ENCODE measurements at regions not wholly inside any gene's neighbourhood (a gene's known extent, or its start where the extent isn't known, plus 50 kb on each side); places are given as distances from the start of the nearest gene placed in this dataset.

DNA sequence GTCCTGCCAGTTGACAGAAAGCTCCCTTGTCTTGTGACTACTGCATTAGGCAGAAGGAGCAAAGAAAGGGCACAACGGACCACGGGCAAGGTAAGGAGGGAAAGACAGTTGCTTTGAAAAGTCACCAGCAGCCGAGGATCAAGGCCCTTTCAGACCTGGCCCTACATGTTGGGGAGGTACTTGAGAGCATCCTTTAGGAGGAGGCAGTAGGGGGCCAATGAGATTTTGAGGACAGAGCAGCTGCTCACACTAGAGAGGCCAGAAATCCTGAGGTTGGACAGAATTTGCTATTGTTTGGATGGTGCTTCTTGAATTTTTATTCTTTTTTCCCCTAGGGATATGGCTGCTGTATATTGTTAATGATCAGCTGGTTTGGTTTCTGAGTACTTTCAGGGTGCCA is 135.5 kb upstream of the PZP start:
- H3K27me3 ChIP-seq (ENCODE audit: insufficient read depth), result no peaks in the 10 kb centered on the region
- POLR2A ChIA-PET, result no interaction called here
- H3K9me2 ChIP-seq, result no peaks in the 10 kb centered on the region
- WGBS (ENCODE audit: low lambda C conversion rate), result 37% methylated on average over 3 of the region's 3 CpGs
- no peaks in the 10 kb centered on the region for H3K9me3 ChIP-seq
- H3K9ac ChIP-seq, result no peak overlapping the region
- no peak overlapping the region for H3K4me2 ChIP-seq
- no peaks in the 10 kb centered on the region for H3K79me2 ChIP-seq (ENCODE audit: insufficient read depth)
- DNase-seq, result no peak
- H3K4me3 ChIP-seq (ENCODE audit: low read depth in 2 of 2, low read length in 1 of 2), result no peak overlapping the region
- no peaks in the 10 kb centered on the region for H3F3A ChIP-seq (replicated peaks; ENCODE audit: insufficient read depth)
- no peaks in the 10 kb centered on the region for H3K4me1 ChIP-seq (ENCODE audit: control insufficient read depth in 1 of 2, insufficient read depth in 2 of 2, low read depth in 1 of 2, low read length in 1 of 2)
- CTCF ChIA-PET, result interaction anchor here (0.8 to 0.9 kb wide), 2 partner anchors 9 to 126 kb away, joined by 3 read pairs; no protein-coding TSS in a partner anchor
- TF ChIP-seq SIN3A (IDR thresholded peaks at IDR 0.05; ENCODE audit: borderline replicate concordance, low read depth, low read length), result no peak
- TF ChIP-seq POLR2AphosphoS5 (IDR thresholded peaks at IDR 0.05; ENCODE audit: low read depth, low read length), result no peak
- TF ChIP-seq, protein P1, sequence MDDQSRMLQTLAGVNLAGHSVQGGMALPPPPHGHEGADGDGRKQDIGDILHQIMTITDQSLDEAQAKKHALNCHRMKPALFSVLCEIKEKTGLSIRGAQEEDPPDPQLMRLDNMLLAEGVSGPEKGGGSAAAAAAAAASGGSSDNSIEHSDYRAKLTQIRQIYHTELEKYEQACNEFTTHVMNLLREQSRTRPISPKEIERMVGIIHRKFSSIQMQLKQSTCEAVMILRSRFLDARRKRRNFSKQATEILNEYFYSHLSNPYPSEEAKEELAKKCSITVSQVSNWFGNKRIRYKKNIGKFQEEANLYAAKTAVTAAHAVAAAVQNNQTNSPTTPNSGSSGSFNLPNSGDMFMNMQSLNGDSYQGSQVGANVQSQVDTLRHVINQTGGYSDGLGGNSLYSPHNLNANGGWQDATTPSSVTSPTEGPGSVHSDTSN (IDR thresholded peaks at IDR 0.05), result no peak
- no peak for TF ChIP-seq TAF1 (IDR thresholded peaks at IDR 0.05; ENCODE audit: borderline replicate concordance, low read depth, low read length)
- no peak for TF ChIP-seq MXI1 (IDR thresholded peaks at IDR 0.05; ENCODE audit: low read depth, low read length)
- TF ChIP-seq TEAD4 (IDR thresholded peaks at IDR 0.05; ENCODE audit: borderline replicate concordance, insufficient read depth), result no peak
- no peak for TF ChIP-seq FOXM1 (IDR thresholded peaks at IDR 0.05; ENCODE audit: low read depth)
- no peak for TF ChIP-seq NRF1 (IDR thresholded peaks at IDR 0.05; ENCODE audit: low read depth, low read length)
- TF ChIP-seq, protein P2, sequence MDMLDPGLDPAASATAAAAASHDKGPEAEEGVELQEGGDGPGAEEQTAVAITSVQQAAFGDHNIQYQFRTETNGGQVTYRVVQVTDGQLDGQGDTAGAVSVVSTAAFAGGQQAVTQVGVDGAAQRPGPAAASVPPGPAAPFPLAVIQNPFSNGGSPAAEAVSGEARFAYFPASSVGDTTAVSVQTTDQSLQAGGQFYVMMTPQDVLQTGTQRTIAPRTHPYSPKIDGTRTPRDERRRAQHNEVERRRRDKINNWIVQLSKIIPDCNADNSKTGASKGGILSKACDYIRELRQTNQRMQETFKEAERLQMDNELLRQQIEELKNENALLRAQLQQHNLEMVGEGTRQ (IDR thresholded peaks at IDR 0.05; ENCODE audit: borderline replicate concordance, low read depth, low read length), result no peak
- no peak overlapping the region for H2AFZ ChIP-seq (ENCODE audit: low read depth)
- H4K20me1 ChIP-seq (ENCODE audit: insufficient read depth), result no peaks in the 10 kb centered on the region
- H3K36me3 ChIP-seq (replicated peaks in 1 of 2; ENCODE audit: control insufficient read depth in 1 of 2, insufficient read depth in 2 of 2, low read length in 1 of 2), result no peaks in the 10 kb centered on the region
- H3K27ac ChIP-seq (ENCODE audit: low read depth in 2 of 2, low read length in 1 of 2), result no peak overlapping the region

DNA sequence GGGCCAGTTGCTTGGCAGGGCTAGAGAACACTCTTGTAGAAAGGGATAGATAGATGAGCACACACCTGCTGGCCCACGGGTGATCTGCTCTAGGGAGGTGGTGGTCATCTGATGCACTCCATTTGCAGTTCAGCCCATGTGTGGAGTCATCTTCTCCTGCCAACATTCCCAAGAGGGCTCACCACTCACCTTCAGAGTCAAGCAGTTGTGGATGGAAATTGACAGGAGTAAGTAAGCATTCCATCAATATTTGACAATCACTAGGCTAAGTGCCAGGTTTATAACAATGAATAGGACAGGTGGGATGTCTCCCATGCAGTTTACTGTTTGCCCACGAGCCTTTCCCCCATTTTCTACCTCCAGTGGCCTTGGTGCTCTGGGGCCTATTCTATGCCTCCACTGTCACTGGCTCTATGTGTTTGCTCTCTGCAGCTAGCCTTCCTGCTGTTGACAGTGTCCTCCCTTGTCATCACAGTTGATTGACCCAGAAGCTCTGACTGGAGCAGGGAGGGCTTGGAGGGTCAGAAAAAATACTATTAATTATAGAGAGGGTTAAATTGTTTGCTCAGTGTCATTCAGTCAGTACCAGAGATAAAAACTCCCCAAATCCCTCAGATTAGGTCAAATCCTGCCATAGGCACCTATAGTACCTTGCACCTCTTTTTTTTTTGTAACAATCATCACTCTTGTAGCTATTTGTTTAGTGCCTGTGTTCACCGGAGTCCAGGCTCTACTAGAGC is 134.6 kb upstream of the PZP start:
- no peaks in the 10 kb centered on the region for H3K27me3 ChIP-seq (ENCODE audit: insufficient read depth)
- H3K4me2 ChIP-seq, result no peak overlapping the region
- no peak overlapping the region for H3K9ac ChIP-seq
- ChIA-PET POLR2A (no interaction called here), CTCF (interaction anchor here (1.1 to 4.6 kb wide), 2 partner anchors 12 to 126 kb away, joined by 3 to 38 read pairs; no protein-coding TSS in a partner anchor)
- H3F3A ChIP-seq (replicated peaks; ENCODE audit: insufficient read depth), result no peaks in the 10 kb centered on the region
- TF ChIP-seq NFIC (IDR thresholded peaks at IDR 0.05; ENCODE audit: borderline replicate concordance), result no peak
- no peak for TF ChIP-seq EZH2phosphoT487 (IDR thresholded peaks at IDR 0.05; ENCODE audit: borderline replicate concordance, low read depth)
- no peak for TF ChIP-seq TAF1 (IDR thresholded peaks at IDR 0.05; ENCODE audit: borderline replicate concordance, low read depth, low read length)
- no peak for TF ChIP-seq FOXJ3 (CRISPR knock-in tag; IDR thresholded peaks at IDR 0.05)
- TF ChIP-seq RCOR1 (IDR thresholded peaks at IDR 0.05; ENCODE audit: low read length), result no peak
- TF ChIP-seq RAD21 (IDR thresholded peaks at IDR 0.05; ENCODE audit: low read length), result no peak
- TF ChIP-seq FOSL2 (IDR thresholded peaks at IDR 0.05; ENCODE audit: borderline replicate concordance, low read depth), result no peak
- TF ChIP-seq, protein P1 (IDR thresholded peaks at IDR 0.05), result no peak
- TF ChIP-seq SIN3A (IDR thresholded peaks at IDR 0.05; ENCODE audit: borderline replicate concordance, low read depth, low read length), result no peak
- no peak for TF ChIP-seq TEAD4 (IDR thresholded peaks at IDR 0.05; ENCODE audit: borderline replicate concordance, insufficient read depth)
- H3K9me2 ChIP-seq, result no peaks in the 10 kb centered on the region
- no peaks in the 10 kb centered on the region for H3K4me1 ChIP-seq (ENCODE audit: control insufficient read depth in 1 of 2, insufficient read depth in 2 of 2, low read depth in 1 of 2, low read length in 1 of 2)
- H3K27ac ChIP-seq (ENCODE audit: low read depth in 2 of 2, low read length in 1 of 2), result no peak overlapping the region
- no peaks in the 10 kb centered on the region for H3K36me3 ChIP-seq (replicated peaks in 1 of 2; ENCODE audit: control insufficient read depth in 1 of 2, insufficient read depth in 2 of 2, low read length in 1 of 2)
- 35% methylated on average over 3 of the region's 3 CpGs for WGBS (ENCODE audit: low lambda C conversion rate)
- no peaks in the 10 kb centered on the region for H4K20me1 ChIP-seq (ENCODE audit: insufficient read depth)
- no peak for DNase-seq
- H2AFZ ChIP-seq (ENCODE audit: low read depth), result no peak overlapping the region
- H3K79me2 ChIP-seq (ENCODE audit: insufficient read depth), result no peaks in the 10 kb centered on the region
- no peaks in the 10 kb centered on the region for H3K9me3 ChIP-seq
- H3K4me3 ChIP-seq (ENCODE audit: low read depth in 2 of 2, low read length in 1 of 2), result no peak overlapping the region
